Liver (tissue), 8 donors: ENCODE measurements at regions not wholly inside any gene's neighbourhood (a gene's known extent, or its start where the extent isn't known, plus 50 kb on each side); places are given as distances from the start of the nearest gene placed in this dataset.
A peak's percentile ranks its signal among the peaks of the same experiment; 100 is the strongest.

Experiments used
- DNase-seq: peaks from one replicate; pipeline ENCODE4 v3.0.0-alpha.2; 2017; ENCODE audit warnings: low spot score
- H3K27ac ChIP-seq, 2 donors: one replicate each; pipeline ENCODE4 v1.7.0; 2013; ENCODE audit warnings: inconsistent platforms in 2 of 2, low read length in 2 of 2, control low read depth in 1 of 2, low read depth in 1 of 2, mild to moderate bottlenecking in 1 of 2
- H3K27me3 ChIP-seq, 4 donors: one replicate each; pipeline versions ENCODE4 v1.6.1 to v1.7.0; 2013; ENCODE audit warnings: low read length in 3 of 4, inconsistent platforms in 1 of 4, mild to moderate bottlenecking in 1 of 4, moderate library complexity in 1 of 4; ENCODE audit not compliant: control insufficient read depth in 4 of 4, insufficient read depth in 4 of 4
- H3K36me3 ChIP-seq, 4 donors: one replicate each; pipeline versions ENCODE4 v1.6.1 to v1.7.0; 2013; ENCODE audit warnings: low read length in 3 of 4, mild to moderate bottlenecking in 3 of 4, low read depth in 1 of 4, moderate library complexity in 1 of 4; ENCODE audit not compliant: control insufficient read depth in 4 of 4, insufficient read depth in 3 of 4
- H3K4me1 ChIP-seq, 4 donors: one replicate each; pipeline versions ENCODE4 v1.6.1 to v1.7.0; 2013; ENCODE audit warnings: low read length in 3 of 4, mild to moderate bottlenecking in 3 of 4, moderate library complexity in 1 of 4; ENCODE audit not compliant: control insufficient read depth in 4 of 4, insufficient read depth in 4 of 4
- H3K4me3 ChIP-seq, 3 donors: one replicate each; pipeline versions ENCODE4 v1.6.1 to v1.7.0; 2013; ENCODE audit warnings: low read length in 3 of 3, control low read depth in 1 of 3, low read depth in 1 of 3, mild to moderate bottlenecking in 1 of 3
- H3K9ac ChIP-seq, 2 donors: one replicate each; pipeline ENCODE4 v1.7.0; 2013; ENCODE audit warnings: low read length in 2 of 2, mild to moderate bottlenecking in 2 of 2, moderate library complexity in 2 of 2, control low read depth in 1 of 2, low read depth in 1 of 2
- H3K9me3 ChIP-seq, 4 donors: one replicate each; pipeline versions ENCODE4 v1.6.1 to v1.7.0; 2013; ENCODE audit warnings: low read length in 3 of 4; ENCODE audit not compliant: control insufficient read depth in 4 of 4
- EGR1 ChIP-seq, 2 donors: IDR thresholded peaks; 2 replicates each; pipeline ENCODE4 v1.6.1; 2016 to 2018; ENCODE audit warnings: antibody characterized with exemption in 2 of 2, low read depth in 2 of 2
- FOXA1 ChIP-seq: IDR thresholded peaks from 2 replicates; pipeline ENCODE4 v1.6.1; 2016; ENCODE audit warnings: antibody characterized with exemption
- FOXA2 ChIP-seq: IDR thresholded peaks from 2 replicates; pipeline ENCODE4 v1.6.1; 2016; ENCODE audit warnings: antibody characterized with exemption
- HNF4A ChIP-seq, 2 donors: conservative IDR thresholded peaks; 2 replicates each; pipeline ENCODE4 v1.6.1; 2016; ENCODE audit warnings: antibody characterized with exemption in 2 of 2, mild to moderate bottlenecking in 2 of 2
- JUND ChIP-seq, 2 donors: IDR thresholded peaks; 2 replicates each; pipeline ENCODE4 v1.6.1; 2016; ENCODE audit warnings: antibody characterized with exemption in 2 of 2
- RAD21 ChIP-seq, 2 donors: IDR thresholded peaks; 2 replicates each; pipeline ENCODE4 v1.6.1; 2016; ENCODE audit warnings: antibody characterized with exemption in 2 of 2, mild to moderate bottlenecking in 2 of 2
- RXRA ChIP-seq, 2 donors: IDR thresholded peaks; 2 replicates each; pipeline ENCODE4 v1.6.1; 2017 to 2018; ENCODE audit warnings: antibody characterized with exemption in 2 of 2, mild to moderate bottlenecking in 1 of 2
- SP1 ChIP-seq: IDR thresholded peaks from 2 replicates; pipeline ENCODE4 v1.6.1; 2018; ENCODE audit warnings: antibody characterized with exemption, mild to moderate bottlenecking
- WGBS: extraction: QIAGEN DNeasy Blood & Tissue Kit; methylation state at CpG from one replicate; pipeline ENCODE4 v1.1.7; 2013; 5-methylcytosine and 5-hydroxymethylcytosine counted together
- TF ChIP-seq, protein P1 (sequence below): fragments of 150-350 bp; IDR thresholded peaks from 2 replicates; pipeline ENCODE4 v1.5.1; 2017; ENCODE audit warnings: improper control_type of control experiment, low read depth, low read length; ENCODE audit not compliant: missing input control
- TF ChIP-seq, protein P2 (sequence below): IDR thresholded peaks from 2 replicates; pipeline ENCODE4 v1.6.1; 2016; ENCODE audit warnings: antibody characterized with exemption, mild to moderate bottlenecking
- donor health status: healthy.
- donor health status: healthy.
- donor health status: healthy.
- donor health status: healthy.
- donor health status: healthy.

DNA sequence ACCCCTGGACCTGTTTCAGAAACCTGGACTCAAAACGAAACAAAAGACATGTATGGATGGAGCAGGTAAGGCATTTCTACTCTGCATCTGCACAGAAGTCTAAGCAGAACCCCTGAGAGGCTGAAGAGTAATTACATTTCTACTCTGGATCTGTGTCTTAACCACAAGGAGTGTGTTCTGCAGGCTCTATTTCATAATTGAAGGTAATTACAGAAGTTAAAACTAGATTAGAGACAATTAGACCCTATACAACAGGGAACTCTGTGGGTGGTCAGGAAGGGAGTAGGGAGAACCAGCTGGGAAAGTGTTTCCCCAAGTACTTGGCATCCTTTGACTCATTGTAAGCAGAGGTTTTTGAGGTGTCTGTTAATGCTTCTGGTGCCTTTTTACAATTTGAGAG, 69.8 kb downstream of the IGSF1 start:
- TF ChIP-seq FOXA1: no peak
- no peak for TF ChIP-seq FOXA2
- TF ChIP-seq RXRA (IDR thresholded peaks at IDR 0.05): no peak
- Histone ChIP-seq H3K4me1 (peaks cover 0 to 5% (median 3%) of the 10 kb centered on the region in 4 donors), H3K36me3 (no peaks in the 10 kb centered on the region), H3K9ac (no peak overlapping the region), H3K9me3 (no peaks in the 10 kb centered on the region), H3K4me3 (no peak overlapping the region), H3K27me3 (no peaks in the 10 kb centered on the region), H3K27ac (no peak overlapping the region)
- WGBS: 83% methylated on average over 1 of the region's 1 CpG
- DNase-seq: no peak

DNA sequence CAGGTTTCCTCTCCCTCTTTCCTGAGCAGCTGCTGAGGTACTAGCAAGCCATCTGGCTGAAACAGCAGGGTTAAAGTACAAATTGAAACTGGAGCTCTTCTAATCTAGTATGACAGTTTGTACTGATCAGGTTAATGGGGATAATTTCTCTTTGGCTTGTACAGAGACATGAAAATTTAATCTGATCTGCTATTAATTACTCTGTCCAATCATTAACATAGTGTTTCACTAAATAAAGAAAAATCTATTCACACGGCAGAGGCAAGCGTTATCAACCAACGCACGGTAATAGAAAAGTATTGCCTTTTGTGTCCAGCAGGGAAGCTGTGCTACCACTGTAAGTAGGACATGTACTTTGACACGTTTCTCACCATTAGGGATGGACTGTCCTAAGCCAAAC, 71.1 kb downstream of the IGSF1 start:
- TF ChIP-seq FOXA1 (no peak), JUND (IDR thresholded peaks at IDR 0.05) (no peak), SP1 (peak; percentile 34), RAD21 (IDR thresholded peaks at IDR 0.05) (peak; percentile 23 to 55), HNF4A (conservative IDR thresholded peaks at IDR 0.05) (peak; percentile 63 to 77)
- TF ChIP-seq, protein P1, sequence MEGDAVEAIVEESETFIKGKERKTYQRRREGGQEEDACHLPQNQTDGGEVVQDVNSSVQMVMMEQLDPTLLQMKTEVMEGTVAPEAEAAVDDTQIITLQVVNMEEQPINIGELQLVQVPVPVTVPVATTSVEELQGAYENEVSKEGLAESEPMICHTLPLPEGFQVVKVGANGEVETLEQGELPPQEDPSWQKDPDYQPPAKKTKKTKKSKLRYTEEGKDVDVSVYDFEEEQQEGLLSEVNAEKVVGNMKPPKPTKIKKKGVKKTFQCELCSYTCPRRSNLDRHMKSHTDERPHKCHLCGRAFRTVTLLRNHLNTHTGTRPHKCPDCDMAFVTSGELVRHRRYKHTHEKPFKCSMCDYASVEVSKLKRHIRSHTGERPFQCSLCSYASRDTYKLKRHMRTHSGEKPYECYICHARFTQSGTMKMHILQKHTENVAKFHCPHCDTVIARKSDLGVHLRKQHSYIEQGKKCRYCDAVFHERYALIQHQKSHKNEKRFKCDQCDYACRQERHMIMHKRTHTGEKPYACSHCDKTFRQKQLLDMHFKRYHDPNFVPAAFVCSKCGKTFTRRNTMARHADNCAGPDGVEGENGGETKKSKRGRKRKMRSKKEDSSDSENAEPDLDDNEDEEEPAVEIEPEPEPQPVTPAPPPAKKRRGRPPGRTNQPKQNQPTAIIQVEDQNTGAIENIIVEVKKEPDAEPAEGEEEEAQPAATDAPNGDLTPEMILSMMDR: peak; percentile 8
- Histone ChIP-seq H3K27ac (no peak overlapping the region), H3K9me3 (no peaks in the 10 kb centered on the region), H3K4me1 (peaks cover 0 to 5% (median 3%) of the 10 kb centered on the region in 4 donors), H3K4me3 (no peak overlapping the region), H3K36me3 (no peaks in the 10 kb centered on the region), H3K9ac (no peak overlapping the region), H3K27me3 (no peaks in the 10 kb centered on the region)
- WGBS: 31% methylated on average over 5 of the region's 5 CpGs
- no peak for DNase-seq

DNA sequence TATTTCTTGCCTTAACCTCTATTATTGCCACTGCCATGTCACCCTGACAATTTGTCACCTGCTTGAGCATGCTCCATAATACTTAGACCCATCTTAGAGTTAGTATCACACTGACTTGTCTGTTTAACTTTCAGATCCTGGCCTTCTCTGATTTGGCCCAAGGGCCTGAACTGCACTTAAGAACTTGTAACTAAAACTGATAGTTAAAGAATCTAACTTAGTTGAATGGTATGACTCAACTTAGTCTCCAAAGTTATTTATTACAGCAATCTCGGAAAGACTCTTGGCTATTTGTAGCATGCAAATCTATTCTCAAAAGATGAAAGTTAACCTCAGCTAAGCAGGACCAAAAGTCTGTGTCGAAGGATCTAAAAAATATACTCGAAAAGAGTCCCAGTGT, 72.3 kb downstream of the IGSF1 start:
- no peak overlapping the region for H3K4me3 ChIP-seq
- H3K27ac ChIP-seq: no peak overlapping the region
- no peaks in the 10 kb centered on the region for H3K27me3 ChIP-seq
- no peak overlapping the region for H3K9ac ChIP-seq
- H3K9me3 ChIP-seq: no peaks in the 10 kb centered on the region
- WGBS: 90% methylated on average over 3 of the region's 3 CpGs
- TF ChIP-seq EGR1 (IDR thresholded peaks at IDR 0.05; ENCODE audit: low read depth in 2 of 2) (no peak), JUND (IDR thresholded peaks at IDR 0.05) (no peak)
- TF ChIP-seq, protein P2, sequence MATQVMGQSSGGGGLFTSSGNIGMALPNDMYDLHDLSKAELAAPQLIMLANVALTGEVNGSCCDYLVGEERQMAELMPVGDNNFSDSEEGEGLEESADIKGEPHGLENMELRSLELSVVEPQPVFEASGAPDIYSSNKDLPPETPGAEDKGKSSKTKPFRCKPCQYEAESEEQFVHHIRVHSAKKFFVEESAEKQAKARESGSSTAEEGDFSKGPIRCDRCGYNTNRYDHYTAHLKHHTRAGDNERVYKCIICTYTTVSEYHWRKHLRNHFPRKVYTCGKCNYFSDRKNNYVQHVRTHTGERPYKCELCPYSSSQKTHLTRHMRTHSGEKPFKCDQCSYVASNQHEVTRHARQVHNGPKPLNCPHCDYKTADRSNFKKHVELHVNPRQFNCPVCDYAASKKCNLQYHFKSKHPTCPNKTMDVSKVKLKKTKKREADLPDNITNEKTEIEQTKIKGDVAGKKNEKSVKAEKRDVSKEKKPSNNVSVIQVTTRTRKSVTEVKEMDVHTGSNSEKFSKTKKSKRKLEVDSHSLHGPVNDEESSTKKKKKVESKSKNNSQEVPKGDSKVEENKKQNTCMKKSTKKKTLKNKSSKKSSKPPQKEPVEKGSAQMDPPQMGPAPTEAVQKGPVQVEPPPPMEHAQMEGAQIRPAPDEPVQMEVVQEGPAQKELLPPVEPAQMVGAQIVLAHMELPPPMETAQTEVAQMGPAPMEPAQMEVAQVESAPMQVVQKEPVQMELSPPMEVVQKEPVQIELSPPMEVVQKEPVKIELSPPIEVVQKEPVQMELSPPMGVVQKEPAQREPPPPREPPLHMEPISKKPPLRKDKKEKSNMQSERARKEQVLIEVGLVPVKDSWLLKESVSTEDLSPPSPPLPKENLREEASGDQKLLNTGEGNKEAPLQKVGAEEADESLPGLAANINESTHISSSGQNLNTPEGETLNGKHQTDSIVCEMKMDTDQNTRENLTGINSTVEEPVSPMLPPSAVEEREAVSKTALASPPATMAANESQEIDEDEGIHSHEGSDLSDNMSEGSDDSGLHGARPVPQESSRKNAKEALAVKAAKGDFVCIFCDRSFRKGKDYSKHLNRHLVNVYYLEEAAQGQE: no peak
- H3K4me1 ChIP-seq: peaks cover 0 to 5% (median 3%) of the 10 kb centered on the region in 4 donors
- DNase-seq: no peak
- no peaks in the 10 kb centered on the region for H3K36me3 ChIP-seq
